Lower leg skin (tissue), 3 donors: ENCODE measurements at regions not wholly inside any gene's neighbourhood (a gene's known extent, or its start where the extent isn't known, plus 50 kb on each side); places are given as distances from the start of the nearest gene placed in this dataset.

Source experiments
- CTCF ChIP-seq, 3 donors: fragments of 450-650 bp; IDR thresholded peaks; one replicate each; pipeline ENCODE4 v1.5.1; 2016; ENCODE audit warnings: antibody characterized with exemption in 3 of 3, mild to moderate bottlenecking in 3 of 3, moderate library complexity in 2 of 3
- POLR2A ChIP-seq, 2 donors: fragments of 450-650 bp; IDR thresholded peaks; one replicate each; pipeline ENCODE4 v1.6.1; 2016 to 2017; ENCODE audit warnings: antibody characterized with exemption in 2 of 2, mild to moderate bottlenecking in 1 of 2, moderate library complexity in 1 of 2

GRCh38 chr20:20836836-20837235 is 124.4 kb upstream of the RALGAPA2 start:
- TF ChIP-seq POLR2A (IDR thresholded peaks at IDR 0.05) (no peak), CTCF (IDR thresholded peaks at IDR 0.05) (no peak)
